ENCODE measurements at regions not wholly inside any gene's neighbourhood (a gene's known extent, or its start where the extent isn't known, plus 50 kb on each side); places are given as distances from the start of the nearest gene placed in this dataset.
A peak's percentile ranks its signal among the peaks of the same experiment; 100 is the strongest.

- H3K27ac ChIP-seq = no peak overlapping the region
- DNase-seq (ENCODE audit: low spot score) = no peak
- ChIA-PET POLR2A (ENCODE audit: low non-redundant PET) (no interaction called here), CTCF (no interaction called here)
- TF ChIP-seq, protein P1, sequence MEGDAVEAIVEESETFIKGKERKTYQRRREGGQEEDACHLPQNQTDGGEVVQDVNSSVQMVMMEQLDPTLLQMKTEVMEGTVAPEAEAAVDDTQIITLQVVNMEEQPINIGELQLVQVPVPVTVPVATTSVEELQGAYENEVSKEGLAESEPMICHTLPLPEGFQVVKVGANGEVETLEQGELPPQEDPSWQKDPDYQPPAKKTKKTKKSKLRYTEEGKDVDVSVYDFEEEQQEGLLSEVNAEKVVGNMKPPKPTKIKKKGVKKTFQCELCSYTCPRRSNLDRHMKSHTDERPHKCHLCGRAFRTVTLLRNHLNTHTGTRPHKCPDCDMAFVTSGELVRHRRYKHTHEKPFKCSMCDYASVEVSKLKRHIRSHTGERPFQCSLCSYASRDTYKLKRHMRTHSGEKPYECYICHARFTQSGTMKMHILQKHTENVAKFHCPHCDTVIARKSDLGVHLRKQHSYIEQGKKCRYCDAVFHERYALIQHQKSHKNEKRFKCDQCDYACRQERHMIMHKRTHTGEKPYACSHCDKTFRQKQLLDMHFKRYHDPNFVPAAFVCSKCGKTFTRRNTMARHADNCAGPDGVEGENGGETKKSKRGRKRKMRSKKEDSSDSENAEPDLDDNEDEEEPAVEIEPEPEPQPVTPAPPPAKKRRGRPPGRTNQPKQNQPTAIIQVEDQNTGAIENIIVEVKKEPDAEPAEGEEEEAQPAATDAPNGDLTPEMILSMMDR (conservative IDR thresholded peaks at IDR 0.05; ENCODE audit: low read depth) = no peak
Observed at GRCh38 chr4:126221717-126222340, 907.1 kb downstream of the FAT4 start.

DNA sequence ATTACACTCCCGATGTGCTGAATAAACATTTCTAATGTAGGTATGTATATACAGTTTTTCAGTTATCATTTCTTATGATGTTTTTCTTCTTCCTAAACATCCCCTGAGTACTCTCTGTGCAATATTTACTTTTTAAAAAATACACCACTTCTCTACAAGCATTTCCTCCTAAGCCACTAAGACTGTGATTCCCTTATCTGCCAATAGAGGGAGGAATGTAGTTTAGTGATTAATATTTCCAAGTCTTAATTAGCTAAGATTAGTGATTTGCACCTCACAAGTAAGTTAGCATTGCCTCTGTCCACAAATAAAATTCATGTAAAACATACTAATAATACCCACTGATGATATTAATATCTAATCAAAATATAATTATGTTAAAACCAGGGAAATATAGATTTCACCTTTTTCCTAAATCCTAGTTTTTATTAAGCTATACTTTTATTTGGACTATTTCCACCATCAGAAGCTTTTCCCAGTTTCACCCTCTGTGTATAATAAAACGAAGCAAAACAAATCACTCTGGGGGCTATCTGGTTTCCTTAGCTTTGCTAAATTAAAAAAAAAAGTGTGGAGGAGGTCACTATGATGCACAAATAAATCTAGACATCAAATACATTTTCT is 909.1 kb downstream of the FAT4 start:
- POLR2A ChIA-PET (ENCODE audit: low non-redundant PET) = no interaction called here
- TF ChIP-seq, protein P1 (conservative IDR thresholded peaks at IDR 0.05; ENCODE audit: low read depth) = peak; percentile 65
- DNase-seq (ENCODE audit: low spot score) = peak; percentile 18
- no peak overlapping the region for H3K27ac ChIP-seq
- CTCF ChIA-PET = interaction anchor here (0.5 to 1.5 kb wide), 9 partner anchors 8 to 689 kb away, joined by 3 to 10 read pairs (median 3); no protein-coding TSS in a partner anchor

DNA sequence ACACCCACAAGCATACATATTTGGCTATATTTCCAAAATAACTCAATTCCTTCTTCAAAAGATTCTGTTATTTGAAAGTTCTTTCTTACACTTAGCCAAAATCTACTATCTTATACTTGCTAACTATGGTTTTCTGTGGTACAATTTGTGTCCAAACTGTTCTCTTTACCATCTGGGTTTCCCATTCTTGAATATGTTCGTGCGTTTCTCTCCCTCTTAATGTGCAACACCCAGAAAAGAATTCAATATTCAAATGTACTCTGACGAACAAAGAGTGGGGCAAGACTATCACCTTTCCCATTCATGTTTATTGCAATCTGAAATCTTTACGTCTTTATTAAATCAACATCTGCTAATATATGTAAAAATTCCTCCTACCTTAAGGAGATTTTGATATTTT is 912.7 kb downstream of the FAT4 start:
- no peak overlapping the region for H3K27ac ChIP-seq
- ChIA-PET POLR2A (ENCODE audit: low non-redundant PET) (no interaction called here), CTCF (no interaction called here)
- no peak for DNase-seq (ENCODE audit: low spot score)
- TF ChIP-seq, protein P1 (conservative IDR thresholded peaks at IDR 0.05; ENCODE audit: low read depth) = no peak

- CTCF ChIA-PET = interaction anchor here (0.6 kb wide), 1 partner anchor 120 kb away, joined by 3 read pairs; no protein-coding TSS in a partner anchor
- H3K27ac ChIP-seq = no peak overlapping the region
- no peak for DNase-seq (ENCODE audit: low spot score)
- TF ChIP-seq, protein P1 (conservative IDR thresholded peaks at IDR 0.05; ENCODE audit: low read depth) = no peak
- POLR2A ChIA-PET (ENCODE audit: low non-redundant PET) = no interaction called here
Observed at GRCh38 chr4:126230269-126230668, 915.5 kb downstream of the FAT4 start.

- POLR2A ChIA-PET (ENCODE audit: low non-redundant PET) = no interaction called here
- TF ChIP-seq, protein P1 (conservative IDR thresholded peaks at IDR 0.05; ENCODE audit: low read depth) = no peak
- DNase-seq (ENCODE audit: low spot score) = no peak
- CTCF ChIA-PET = interaction anchor here (2.0 kb wide), 1 partner anchor 9 kb away, joined by 10 read pairs; no protein-coding TSS in a partner anchor
- no peak overlapping the region for H3K27ac ChIP-seq
Observed at GRCh38 chr4:126233483-126233882, 918.7 kb downstream of the FAT4 start.

GRCh38 chr4:126238013-126238412 is 923.3 kb downstream of the FAT4 start:
- no peak overlapping the region for H3K27ac ChIP-seq
- CTCF ChIA-PET = no interaction called here
- DNase-seq (ENCODE audit: low spot score) = no peak
- POLR2A ChIA-PET (ENCODE audit: low non-redundant PET) = no interaction called here
- TF ChIP-seq, protein P1 (conservative IDR thresholded peaks at IDR 0.05; ENCODE audit: low read depth) = no peak

Data from RWPE1 (cell line).